KMS-11 (cell line): ENCODE measurements at regions not wholly inside any gene's neighbourhood (a gene's known extent, or its start where the extent isn't known, plus 50 kb on each side); places are given as distances from the start of the nearest gene placed in this dataset.

ENCODE experiments used
- H2AFZ ChIP-seq: fragments of 200-600 bp; sonication (generic); 2 replicates; pipeline ENCODE4 v1.6.1; 2016; ENCODE audit warnings: antibody characterized with exemption, mixed run types, low read depth
- H3K27ac ChIP-seq: fragments of 200-600 bp; sonication (generic); 2 replicates; pipeline ENCODE4 v1.6.1; 2016; ENCODE audit warnings: mild to moderate bottlenecking, mixed run types
- H3K27me3 ChIP-seq: fragments of 200-600 bp; sonication (generic); 2 replicates; pipeline ENCODE4 v1.6.1; 2017; ENCODE audit warnings: mild to moderate bottlenecking, low read depth, mixed run types, moderate library complexity; ENCODE audit not compliant: insufficient read depth
- H3K36me3 ChIP-seq: fragments of 200-600 bp; sonication (generic); 2 replicates; pipeline ENCODE4 v1.6.1; 2017; ENCODE audit warnings: mild to moderate bottlenecking, mixed run types; ENCODE audit not compliant: insufficient read depth
- H3K4me1 ChIP-seq: fragments of 200-600 bp; sonication (generic); 2 replicates; pipeline ENCODE4 v1.6.1; 2016; ENCODE audit warnings: mild to moderate bottlenecking, low read depth, mixed run types; ENCODE audit not compliant: poor library complexity, severe bottlenecking
- H3K4me2 ChIP-seq: fragments of 200-600 bp; sonication (generic); 2 replicates; pipeline ENCODE4 v1.7.0; 2016; ENCODE audit warnings: mild to moderate bottlenecking, mixed run types
- H3K4me3 ChIP-seq: fragments of 200-600 bp; sonication (generic); IDR thresholded peaks from 2 replicates; pipeline ENCODE4 v1.6.1; 2017; ENCODE audit warnings: low read depth, low read length, mixed read lengths; ENCODE audit not compliant: insufficient read depth
- H3K79me2 ChIP-seq: fragments of 200-600 bp; sonication (generic); 2 replicates; pipeline ENCODE4 v1.6.1; 2016; ENCODE audit warnings: low read depth, mixed run types; ENCODE audit not compliant: insufficient read depth
- H3K9ac ChIP-seq: fragments of 200-600 bp; sonication (generic); 2 replicates; pipeline ENCODE4 v1.6.1; 2016; ENCODE audit warnings: mild to moderate bottlenecking, mixed run types
- H4K20me1 ChIP-seq: fragments of 200-600 bp; sonication (generic); 2 replicates; pipeline ENCODE4 v1.6.1; 2016; ENCODE audit warnings: mild to moderate bottlenecking, mixed run types; ENCODE audit not compliant: insufficient read depth
- CTCF ChIP-seq: fragments of 200-600 bp; sonication (generic); conservative IDR thresholded peaks from 2 replicates; pipeline ENCODE4 v1.6.1; 2017; ENCODE audit warnings: low read depth, mild to moderate bottlenecking, antibody characterized with exemption, low read length, moderate library complexity, mixed read lengths

GRCh38 chr5:105263515-105263914 is 1700.9 kb upstream of the NUDT12 start:
- Histone ChIP-seq H3K36me3 (no peaks in the 10 kb centered on the region), H3K79me2 (no peaks in the 10 kb centered on the region), H4K20me1 (no peaks in the 10 kb centered on the region), H3K4me1 (no peaks in the 10 kb centered on the region), H2AFZ (no peak overlapping the region), H3K9ac (no peak overlapping the region), H3K4me3 (no peak overlapping the region), H3K27me3 (no peaks in the 10 kb centered on the region), H3K27ac (no peak overlapping the region), H3K4me2 (no peak overlapping the region)
- TF ChIP-seq CTCF: no peak

- no peak overlapping the region for H2AFZ ChIP-seq
- no peaks in the 10 kb centered on the region for H4K20me1 ChIP-seq
- no peaks in the 10 kb centered on the region for H3K36me3 ChIP-seq
- no peaks in the 10 kb centered on the region for H3K79me2 ChIP-seq
- H3K4me1 ChIP-seq: no peaks in the 10 kb centered on the region
- no peak overlapping the region for H3K4me3 ChIP-seq
- no peak overlapping the region for H3K4me2 ChIP-seq
- TF ChIP-seq CTCF: no peak
- H3K27me3 ChIP-seq: no peaks in the 10 kb centered on the region
- H3K27ac ChIP-seq: no peak overlapping the region
- no peak overlapping the region for H3K9ac ChIP-seq
These were observed 1697.1 kb upstream of the NUDT12 start for GRCh38 chr5:105259581-105260217.

GRCh38 chr5:105238561-105238960 is 1676.0 kb upstream of the NUDT12 start:
- Histone ChIP-seq H4K20me1 (no peaks in the 10 kb centered on the region), H3K4me2 (no peak overlapping the region), H3K36me3 (no peaks in the 10 kb centered on the region), H3K27me3 (no peaks in the 10 kb centered on the region), H3K4me3 (no peak overlapping the region), H3K27ac (no peak overlapping the region), H2AFZ (no peak overlapping the region), H3K79me2 (no peaks in the 10 kb centered on the region), H3K9ac (no peak overlapping the region), H3K4me1 (no peaks in the 10 kb centered on the region)
- TF ChIP-seq CTCF: no peak

GRCh38 chr5:105230516-105231157 is 1668.0 kb upstream of the NUDT12 start:
- H3K4me1 ChIP-seq: no peaks in the 10 kb centered on the region
- no peaks in the 10 kb centered on the region for H3K36me3 ChIP-seq
- H3K79me2 ChIP-seq: no peaks in the 10 kb centered on the region
- H4K20me1 ChIP-seq: no peaks in the 10 kb centered on the region
- H3K4me2 ChIP-seq: no peak overlapping the region
- H3K27ac ChIP-seq: no peak overlapping the region
- H3K27me3 ChIP-seq: no peaks in the 10 kb centered on the region
- no peak overlapping the region for H3K9ac ChIP-seq
- H2AFZ ChIP-seq: no peak overlapping the region
- H3K4me3 ChIP-seq: no peak overlapping the region
- no peak for TF ChIP-seq CTCF
